ENCODE measurements at regions not wholly inside any gene's neighbourhood (a gene's known extent, or its start where the extent isn't known, plus 50 kb on each side); places are given as distances from the start of the nearest gene placed in this dataset.

DNA sequence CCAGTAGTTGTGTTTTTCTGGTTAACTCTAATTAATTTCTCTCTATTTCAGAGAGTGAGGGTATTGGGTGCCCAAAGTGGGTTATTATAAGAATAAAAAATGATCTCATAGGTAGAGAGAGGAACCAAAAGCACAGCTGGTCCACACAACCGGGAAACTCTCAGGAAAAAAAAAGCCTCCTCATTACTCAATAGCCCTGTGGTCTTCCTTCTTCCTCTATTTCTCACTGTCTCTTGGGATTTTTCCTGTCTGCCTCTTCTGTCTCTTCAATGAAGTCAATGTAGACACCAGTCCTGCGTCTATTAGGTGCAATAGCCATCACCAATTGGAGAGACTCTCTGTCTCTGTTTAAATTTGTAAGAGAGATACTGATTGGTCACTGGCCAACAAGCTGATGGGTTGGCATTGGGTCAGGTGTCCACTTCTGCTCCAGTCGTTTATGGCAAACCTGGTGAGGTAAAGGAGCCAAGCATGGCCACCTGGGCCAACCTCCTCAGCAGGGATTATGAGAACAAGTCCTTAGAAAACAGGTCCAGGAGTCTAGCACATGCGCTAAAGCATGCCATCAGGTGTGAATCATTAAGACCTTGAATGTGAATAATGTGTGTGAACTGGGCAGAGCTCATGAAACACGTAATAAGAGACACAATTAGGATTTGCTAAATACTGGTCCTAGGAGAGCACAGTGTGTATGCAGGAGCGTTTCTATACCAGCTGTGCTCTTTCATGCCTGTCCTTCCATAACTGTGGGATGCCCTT lies 443.0 kb upstream of the RUNX1 start:
- no peak for FAIRE-seq
- no peak for DNase-seq (ENCODE audit: extremely low spot score, insufficient read length, low read depth)

- FAIRE-seq: no peak
- DNase-seq (ENCODE audit: extremely low spot score, insufficient read length, low read depth): no peak
Measured at GRCh38 chr21:35491114-35491513, 442.0 kb upstream of the RUNX1 start.

DNA sequence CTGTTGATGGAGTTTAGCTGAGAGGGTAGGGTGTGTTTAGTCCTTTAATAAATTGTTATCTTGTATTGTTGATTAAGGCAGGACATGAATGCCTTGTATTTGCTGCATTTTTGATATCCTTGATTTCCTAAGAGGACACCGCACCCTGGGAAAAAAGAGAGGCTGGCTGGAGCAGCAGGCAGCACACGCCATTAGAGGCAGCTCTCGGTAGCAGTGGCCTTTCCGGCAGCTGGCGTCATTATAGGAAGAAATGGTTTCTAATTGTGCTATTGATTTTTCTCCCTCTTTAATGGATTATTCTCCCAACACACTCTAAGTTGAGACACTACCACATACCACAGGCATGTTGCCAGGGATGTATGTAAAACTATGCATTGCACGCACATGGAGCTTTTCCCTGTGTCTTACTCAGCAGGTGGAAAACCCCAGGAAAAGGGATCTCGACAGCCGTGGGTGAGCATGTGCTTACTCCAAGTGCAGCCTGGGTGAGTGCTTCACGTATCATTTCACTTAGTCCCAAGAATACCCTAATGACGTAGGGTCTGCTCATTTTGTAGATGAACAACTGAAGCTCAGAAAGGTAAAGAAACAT lies 440.4 kb upstream of the RUNX1 start:
- FAIRE-seq: no peak
- DNase-seq (ENCODE audit: extremely low spot score, insufficient read length, low read depth): no peak

DNA sequence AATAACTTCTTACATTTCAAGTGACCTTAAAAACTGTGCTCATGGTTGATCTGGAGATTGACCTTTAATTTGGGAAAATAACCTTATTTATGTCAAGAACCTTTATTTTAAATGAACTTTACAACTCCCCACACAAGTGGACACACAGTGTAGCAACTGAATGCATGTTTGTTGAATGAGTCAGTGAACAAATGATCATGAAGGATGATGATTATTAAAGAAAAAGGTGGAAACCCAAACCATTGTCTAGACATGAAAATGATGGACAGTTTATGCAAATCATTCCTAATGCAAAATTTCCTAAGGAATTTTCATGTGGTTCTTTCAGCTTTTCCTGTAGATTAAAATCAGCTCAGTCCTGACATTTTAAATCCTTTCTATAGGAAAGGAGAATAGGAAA lies 439.8 kb upstream of the RUNX1 start:
- no peak for DNase-seq (ENCODE audit: extremely low spot score, insufficient read length, low read depth)
- FAIRE-seq: no peak

- no peak for FAIRE-seq
- no peak for DNase-seq (ENCODE audit: extremely low spot score, insufficient read length, low read depth)
Measured at GRCh38 chr21:35485364-35485763, 436.3 kb upstream of the RUNX1 start.

GRCh38 chr21:35484851-35485250 lies 435.7 kb upstream of the RUNX1 start:
- FAIRE-seq (no peak), DNase-seq (ENCODE audit: extremely low spot score, insufficient read length, low read depth) (no peak)

- DNase-seq (ENCODE audit: extremely low spot score, insufficient read length, low read depth) (no peak), FAIRE-seq (no peak)
Measured at GRCh38 chr21:35484032-35484431, 434.9 kb upstream of the RUNX1 start.

DNA sequence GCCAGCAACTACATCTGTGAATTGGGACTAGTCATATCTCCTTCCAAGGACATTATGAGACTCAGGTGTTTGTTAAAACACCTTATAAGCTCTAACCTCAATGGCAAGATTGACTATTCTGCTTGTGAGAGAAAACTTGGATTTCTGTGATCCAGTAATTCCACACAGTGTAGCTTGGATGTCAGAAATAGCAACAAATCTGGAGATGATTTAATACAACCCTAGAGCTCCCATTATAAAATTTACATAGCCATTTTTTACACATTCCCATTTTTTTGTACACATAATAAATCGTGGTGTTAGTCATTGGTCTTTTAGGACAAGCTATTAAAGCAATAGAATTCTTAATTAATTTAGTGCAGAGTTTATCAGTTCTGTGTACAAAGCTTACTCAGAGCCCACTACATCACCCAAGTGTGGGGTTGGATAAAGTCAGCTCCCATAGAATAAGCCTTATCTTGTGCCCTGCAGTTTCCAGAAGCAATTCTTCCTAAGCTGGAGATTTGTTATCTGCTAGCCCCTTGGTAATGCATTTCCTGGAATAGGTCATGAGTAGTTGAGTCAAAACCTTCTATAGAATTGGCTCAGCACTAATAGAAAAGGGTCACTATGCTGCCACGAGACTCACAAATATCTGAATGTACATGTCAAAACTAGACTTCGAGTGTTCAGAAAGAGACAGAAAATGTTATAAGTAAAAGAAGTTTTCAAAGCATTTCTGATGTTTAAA lies 434.0 kb upstream of the RUNX1 start:
- no peak for FAIRE-seq

DNA sequence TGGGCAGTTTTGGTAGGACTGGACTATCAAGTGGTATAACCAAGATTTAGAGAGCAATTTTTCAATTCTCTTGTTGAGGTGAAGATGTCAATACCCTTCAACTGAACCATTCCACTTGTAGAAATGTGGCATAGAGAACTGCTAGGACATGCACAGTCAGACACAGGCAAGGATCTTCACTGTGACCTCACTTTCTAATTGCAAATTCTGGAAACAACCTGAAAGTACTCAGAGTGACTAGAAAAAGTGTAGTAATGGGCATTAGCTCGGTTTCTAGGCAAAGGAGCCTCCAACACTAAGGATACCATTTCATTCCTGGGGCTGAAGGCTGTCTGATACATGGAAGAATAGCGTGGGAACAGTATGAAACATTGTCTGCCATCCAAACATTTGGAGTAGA lies 433.0 kb upstream of the RUNX1 start:
- FAIRE-seq (no peak), DNase-seq (ENCODE audit: extremely low spot score, insufficient read length, low read depth) (no peak)

More for the DNA sequence above, 434.0 kb upstream of the RUNX1 start:
- no peak for DNase-seq (ENCODE audit: extremely low spot score, insufficient read length, low read depth)

- DNase-seq (ENCODE audit: extremely low spot score, insufficient read length, low read depth) (no peak), FAIRE-seq (no peak)
Measured at GRCh38 chr21:35481005-35481404, 431.9 kb upstream of the RUNX1 start.

DNA sequence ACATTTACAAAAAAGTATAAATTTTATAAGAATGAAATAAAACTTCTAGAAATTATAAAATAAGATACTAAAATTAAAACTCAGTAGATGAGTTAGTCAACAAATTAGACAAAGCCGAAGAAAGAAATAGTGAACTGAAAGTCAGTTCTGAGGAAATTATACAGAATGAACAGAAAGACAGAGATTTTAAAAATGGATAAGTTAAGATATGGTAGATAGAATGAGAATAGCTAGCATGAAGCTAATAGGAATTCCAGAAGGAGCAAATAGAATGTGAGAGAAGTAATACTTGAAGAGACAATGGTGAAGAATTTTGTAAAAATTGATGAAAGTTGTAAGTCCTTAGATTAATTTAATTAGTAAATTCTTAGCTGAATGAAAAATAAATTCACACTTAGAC lies 430.4 kb upstream of the RUNX1 start:
- no peak for FAIRE-seq
- DNase-seq (ENCODE audit: extremely low spot score, insufficient read length, low read depth): no peak

DNA sequence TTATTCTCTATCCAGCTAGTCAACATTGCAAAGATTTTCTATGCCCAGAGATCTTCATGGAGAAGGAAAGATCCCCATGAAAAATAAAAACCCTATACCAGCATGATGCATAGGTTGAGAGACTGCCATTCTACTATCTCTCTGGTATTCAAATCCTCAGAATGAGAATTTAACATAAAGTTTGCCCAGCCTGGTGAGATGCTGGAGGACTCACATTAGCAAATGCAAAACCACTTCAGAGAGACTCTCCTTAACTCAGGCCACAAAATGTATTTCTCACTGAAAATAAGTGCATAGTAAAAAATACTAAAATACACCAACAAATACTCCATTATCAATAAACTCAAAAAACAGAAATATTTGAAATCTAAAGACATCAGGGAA lies 430.0 kb upstream of the RUNX1 start:
- no peak for FAIRE-seq
- DNase-seq (ENCODE audit: extremely low spot score, insufficient read length, low read depth): no peak

- no peak for DNase-seq (ENCODE audit: extremely low spot score, insufficient read length, low read depth)
- FAIRE-seq: no peak
Measured at GRCh38 chr21:35478161-35479064, 429.3 kb upstream of the RUNX1 start.

DNA sequence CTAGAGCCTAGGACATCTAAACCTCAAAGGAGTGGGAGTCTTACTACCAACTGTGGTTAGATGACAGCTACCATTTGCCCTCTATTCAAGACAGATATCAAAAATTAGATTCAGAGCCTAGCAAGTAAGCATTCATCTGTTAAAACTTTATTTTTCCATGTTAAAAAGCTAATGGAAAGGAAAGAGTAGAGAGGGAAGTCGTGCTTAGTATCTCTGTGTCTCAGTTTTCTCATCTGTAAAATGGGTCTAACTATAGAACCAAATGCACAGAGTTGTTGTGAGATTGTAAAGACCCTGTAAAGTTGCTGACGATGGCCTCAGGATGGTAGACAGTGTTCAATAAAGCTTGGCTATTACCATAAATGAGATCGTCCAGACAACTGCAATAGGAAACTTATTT lies 428.5 kb upstream of the RUNX1 start:
- no peak for DNase-seq (ENCODE audit: extremely low spot score, insufficient read length, low read depth)
- FAIRE-seq: no peak

- DNase-seq (ENCODE audit: extremely low spot score, insufficient read length, low read depth): no peak
- no peak for FAIRE-seq
Measured at GRCh38 chr21:35476621-35477395, 427.7 kb upstream of the RUNX1 start.

GRCh38 chr21:35475762-35476161 lies 426.7 kb upstream of the RUNX1 start:
- no peak for DNase-seq (ENCODE audit: extremely low spot score, insufficient read length, low read depth)
- no peak for FAIRE-seq

DNA sequence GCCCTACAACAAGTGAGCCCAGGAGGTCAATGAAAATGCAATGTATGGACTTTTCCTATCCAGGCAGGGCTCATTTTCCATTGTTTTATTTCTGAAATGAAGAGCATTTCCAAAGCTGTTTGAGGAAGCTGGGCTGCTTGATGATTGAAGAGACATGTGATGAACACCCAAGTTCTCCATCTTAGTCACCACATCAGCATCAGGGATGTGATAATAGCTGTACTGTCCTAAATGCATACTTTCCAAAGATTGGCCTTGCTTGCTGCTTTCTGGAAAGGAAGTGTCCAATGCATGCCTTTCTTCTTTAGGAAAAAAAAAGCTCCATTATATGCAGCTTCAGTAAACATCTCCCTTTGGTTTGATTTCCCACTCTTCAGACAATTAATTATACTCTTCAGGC lies 425.9 kb upstream of the RUNX1 start:
- FAIRE-seq (no peak), DNase-seq (ENCODE audit: extremely low spot score, insufficient read length, low read depth) (no peak)

DNA sequence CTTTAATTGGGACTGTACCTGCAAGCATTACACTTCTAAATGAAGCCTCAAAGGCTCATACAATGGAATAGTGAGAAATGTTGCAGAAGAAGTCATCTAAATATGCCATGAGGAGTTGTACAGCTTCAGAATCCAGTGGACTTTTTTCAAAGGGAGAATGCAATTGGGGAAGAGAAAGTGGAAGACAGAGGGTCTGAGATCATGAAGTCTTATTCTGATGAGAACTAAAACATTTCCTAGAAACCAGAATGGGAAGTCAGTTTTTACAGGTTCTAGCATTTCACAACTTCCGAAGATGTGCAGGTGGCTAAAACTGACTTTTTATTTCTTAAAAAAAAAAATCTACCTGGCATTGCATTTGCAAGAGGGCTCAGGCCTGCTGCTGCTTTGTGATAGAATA lies 424.4 kb upstream of the RUNX1 start:
- FAIRE-seq (no peak), DNase-seq (ENCODE audit: extremely low spot score, insufficient read length, low read depth) (no peak)

DNA sequence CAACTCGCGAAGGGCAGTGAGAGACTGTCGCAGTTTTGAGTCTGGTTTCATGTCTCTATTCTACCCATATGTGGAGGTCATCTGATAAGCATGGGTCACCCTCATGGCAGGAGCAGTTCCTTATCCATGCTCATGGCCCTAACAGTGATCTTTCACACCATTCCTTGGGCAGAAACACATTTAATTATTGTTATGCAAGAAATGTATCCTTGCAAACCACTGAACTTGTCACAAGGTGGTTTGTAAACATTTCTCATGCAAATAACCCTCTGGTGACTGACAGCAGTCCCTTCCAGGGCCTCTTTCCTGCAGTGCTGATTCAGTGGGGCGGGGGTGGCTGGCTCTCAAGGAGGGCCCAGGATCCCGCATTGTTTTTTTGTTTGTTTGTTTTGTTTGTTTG lies 421.4 kb upstream of the RUNX1 start:
- DNase-seq (ENCODE audit: extremely low spot score, insufficient read length, low read depth) (no peak), FAIRE-seq (no peak)

DNA sequence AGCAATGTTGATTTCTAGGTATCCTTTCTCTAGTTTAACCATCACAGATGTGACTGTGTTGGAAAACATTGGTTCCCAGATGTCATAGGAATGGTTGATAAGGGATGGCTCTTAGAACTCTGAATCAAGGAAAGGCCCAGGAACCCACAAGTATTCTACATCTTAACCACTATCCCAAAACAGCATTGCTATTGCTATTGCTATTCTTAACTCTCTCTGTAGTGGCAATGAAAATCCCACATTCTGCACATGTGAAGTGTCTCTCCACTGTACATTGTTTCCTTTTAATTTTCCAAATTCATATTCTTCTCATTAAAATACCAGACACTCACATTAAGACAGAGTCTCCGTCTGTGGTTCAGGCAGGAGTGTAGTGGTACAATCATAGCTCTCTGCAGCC lies 420.4 kb upstream of the RUNX1 start:
- DNase-seq (ENCODE audit: extremely low spot score, insufficient read length, low read depth) (no peak), FAIRE-seq (no peak)
